ENCODE measurements at regions not wholly inside any gene's neighbourhood (a gene's known extent, or its start where the extent isn't known, plus 50 kb on each side); places are given as distances from the start of the nearest gene placed in this dataset.

DNA sequence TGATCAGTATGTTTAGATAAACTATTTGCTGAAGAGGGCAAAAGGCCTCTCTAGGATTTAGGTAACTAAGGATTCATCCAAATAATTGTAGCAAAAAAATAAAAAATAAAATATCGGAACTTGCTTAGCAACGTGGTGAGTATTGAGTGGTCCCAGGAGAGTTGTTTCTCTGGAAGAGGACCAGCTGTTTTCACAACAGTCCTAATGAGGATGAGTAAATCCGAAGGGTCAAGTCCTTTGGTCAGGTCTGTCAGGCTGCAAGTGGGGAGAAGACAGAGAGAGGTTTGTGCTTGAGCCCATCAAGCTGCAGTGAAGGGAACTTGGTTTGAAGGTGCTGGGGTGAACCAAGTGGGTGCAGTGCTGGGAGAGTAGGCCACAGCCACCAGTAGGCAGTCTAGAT is 539.2 kb downstream of the SLC4A3 start:
- TF ChIP-seq, protein P1, sequence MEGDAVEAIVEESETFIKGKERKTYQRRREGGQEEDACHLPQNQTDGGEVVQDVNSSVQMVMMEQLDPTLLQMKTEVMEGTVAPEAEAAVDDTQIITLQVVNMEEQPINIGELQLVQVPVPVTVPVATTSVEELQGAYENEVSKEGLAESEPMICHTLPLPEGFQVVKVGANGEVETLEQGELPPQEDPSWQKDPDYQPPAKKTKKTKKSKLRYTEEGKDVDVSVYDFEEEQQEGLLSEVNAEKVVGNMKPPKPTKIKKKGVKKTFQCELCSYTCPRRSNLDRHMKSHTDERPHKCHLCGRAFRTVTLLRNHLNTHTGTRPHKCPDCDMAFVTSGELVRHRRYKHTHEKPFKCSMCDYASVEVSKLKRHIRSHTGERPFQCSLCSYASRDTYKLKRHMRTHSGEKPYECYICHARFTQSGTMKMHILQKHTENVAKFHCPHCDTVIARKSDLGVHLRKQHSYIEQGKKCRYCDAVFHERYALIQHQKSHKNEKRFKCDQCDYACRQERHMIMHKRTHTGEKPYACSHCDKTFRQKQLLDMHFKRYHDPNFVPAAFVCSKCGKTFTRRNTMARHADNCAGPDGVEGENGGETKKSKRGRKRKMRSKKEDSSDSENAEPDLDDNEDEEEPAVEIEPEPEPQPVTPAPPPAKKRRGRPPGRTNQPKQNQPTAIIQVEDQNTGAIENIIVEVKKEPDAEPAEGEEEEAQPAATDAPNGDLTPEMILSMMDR (IDR thresholded peaks at IDR 0.05), result no peak
- TF ChIP-seq POLR2A (IDR thresholded peaks at IDR 0.05), result no peak
